WTC11 (cell line): ENCODE measurements at regions not wholly inside any gene's neighbourhood (a gene's known extent, or its start where the extent isn't known, plus 50 kb on each side); places are given as distances from the start of the nearest gene placed in this dataset.

Experiments
- NR1H2 ChIP-seq: sonication (generic); formaldehyde crosslinking; IDR thresholded peaks from 2 replicates; pipeline ENCODE4 v1.9.0; 2021; ENCODE audit warnings: mild to moderate bottlenecking, moderate library complexity, missing genetic modification reagents
- ZNF232 ChIP-seq: sonication (generic); formaldehyde crosslinking; IDR thresholded peaks from 2 replicates; pipeline ENCODE4 v1.8.0; 2022; ENCODE audit warnings: mild to moderate bottlenecking, missing genetic modification reagents
- TF ChIP-seq, protein P1 (sequence below): sonication (generic); formaldehyde crosslinking; IDR thresholded peaks from 2 replicates; pipeline ENCODE4 v1.8.0; 2022; ENCODE audit warnings: missing genetic modification reagents

DNA sequence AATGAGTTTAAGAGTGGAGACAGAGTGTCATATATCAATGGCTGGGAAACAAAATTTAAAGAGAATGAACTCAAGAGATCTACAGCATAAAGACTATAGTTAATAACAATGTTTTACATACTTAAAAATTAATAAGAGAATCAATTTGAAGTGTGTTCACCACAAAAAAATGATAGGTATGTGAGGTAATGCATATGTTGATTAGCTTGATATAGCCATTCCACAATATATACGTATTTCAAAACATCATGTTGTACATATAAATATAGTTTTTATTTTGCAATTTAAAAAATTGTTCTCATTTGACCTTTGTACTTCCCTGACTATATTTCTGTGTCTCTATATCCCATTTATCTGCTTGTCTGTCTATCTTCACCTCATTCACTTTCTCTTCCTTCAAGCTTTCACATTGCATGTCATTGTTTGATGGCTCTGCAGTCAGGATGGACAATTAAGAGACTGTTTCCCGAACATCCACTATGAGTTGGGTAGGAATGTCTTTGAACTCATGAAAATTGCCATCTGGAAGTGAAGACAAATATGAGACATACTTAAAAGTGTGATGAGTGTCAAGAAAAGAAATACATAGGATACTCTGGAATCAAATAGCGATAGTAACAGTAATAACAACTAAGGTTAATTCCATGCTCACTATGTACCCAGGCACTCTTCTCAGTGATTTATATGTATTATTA is 359.9 kb upstream of the ACTBL2 start:
- TF ChIP-seq NR1H2 (CRISPR knock-in tag) (no peak), ZNF232 (CRISPR knock-in tag) (no peak)
- TF ChIP-seq, protein P1, sequence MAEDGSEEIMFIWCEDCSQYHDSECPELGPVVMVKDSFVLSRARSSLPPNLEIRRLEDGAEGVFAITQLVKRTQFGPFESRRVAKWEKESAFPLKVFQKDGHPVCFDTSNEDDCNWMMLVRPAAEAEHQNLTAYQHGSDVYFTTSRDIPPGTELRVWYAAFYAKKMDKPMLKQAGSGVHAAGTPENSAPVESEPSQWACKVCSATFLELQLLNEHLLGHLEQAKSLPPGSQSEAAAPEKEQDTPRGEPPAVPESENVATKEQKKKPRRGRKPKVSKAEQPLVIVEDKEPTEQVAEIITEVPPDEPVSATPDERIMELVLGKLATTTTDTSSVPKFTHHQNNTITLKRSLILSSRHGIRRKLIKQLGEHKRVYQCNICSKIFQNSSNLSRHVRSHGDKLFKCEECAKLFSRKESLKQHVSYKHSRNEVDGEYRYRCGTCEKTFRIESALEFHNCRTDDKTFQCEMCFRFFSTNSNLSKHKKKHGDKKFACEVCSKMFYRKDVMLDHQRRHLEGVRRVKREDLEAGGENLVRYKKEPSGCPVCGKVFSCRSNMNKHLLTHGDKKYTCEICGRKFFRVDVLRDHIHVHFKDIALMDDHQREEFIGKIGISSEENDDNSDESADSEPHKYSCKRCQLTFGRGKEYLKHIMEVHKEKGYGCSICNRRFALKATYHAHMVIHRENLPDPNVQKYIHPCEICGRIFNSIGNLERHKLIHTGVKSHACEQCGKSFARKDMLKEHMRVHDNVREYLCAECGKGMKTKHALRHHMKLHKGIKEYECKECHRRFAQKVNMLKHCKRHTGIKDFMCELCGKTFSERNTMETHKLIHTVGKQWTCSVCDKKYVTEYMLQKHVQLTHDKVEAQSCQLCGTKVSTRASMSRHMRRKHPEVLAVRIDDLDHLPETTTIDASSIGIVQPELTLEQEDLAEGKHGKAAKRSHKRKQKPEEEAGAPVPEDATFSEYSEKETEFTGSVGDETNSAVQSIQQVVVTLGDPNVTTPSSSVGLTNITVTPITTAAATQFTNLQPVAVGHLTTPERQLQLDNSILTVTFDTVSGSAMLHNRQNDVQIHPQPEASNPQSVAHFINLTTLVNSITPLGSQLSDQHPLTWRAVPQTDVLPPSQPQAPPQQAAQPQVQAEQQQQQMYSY (CRISPR knock-in tag) = no peak
